Esophagus squamous epithelium (tissue), 5 donors: ENCODE measurements at regions not wholly inside any gene's neighbourhood (a gene's known extent, or its start where the extent isn't known, plus 50 kb on each side); places are given as distances from the start of the nearest gene placed in this dataset.
"Not testable (repeated sequence)": the region's sequence is repeated elsewhere in the genome, so short reads cannot be mapped to it uniquely, and the experiment has no call there.

Source experiments
- DNase-seq: peaks from one replicate; lab custom pipeline; 2025; lab: John Stamatoyannopoulos, UW
- H3K27ac ChIP-seq, 4 donors: fragments of 200-600 bp; sonication (generic); one replicate each; pipeline ENCODE4 v1.5.1; 2016 to 2019; ENCODE audit warnings: mild to moderate bottlenecking in 1 of 4
- H3K27me3 ChIP-seq, 4 donors: fragments of 200-600 bp; sonication (generic); 1 replicate in 3 of 4; 2 replicates in 1 of 4; pipeline versions ENCODE4 v1.5.1 to v1.6.0; 2017 to 2021; ENCODE audit warnings: antibody characterized with exemption in 1 of 4
- H3K36me3 ChIP-seq, 3 donors: fragments of 200-600 bp; sonication (generic); one replicate each; pipeline ENCODE4 v1.5.1; 2016 to 2019
- H3K4me1 ChIP-seq, 3 donors: fragments of 200-600 bp; sonication (generic); one replicate each; pipeline ENCODE4 v1.5.1; 2017 to 2019
- H3K4me3 ChIP-seq, 4 donors: fragments of 200-600 bp; sonication (generic); 1 replicate in 3 of 4; 2 replicates in 1 of 4; pipeline ENCODE4 v1.5.1; 2016 to 2019; ENCODE audit warnings: mild to moderate bottlenecking in 2 of 4, moderate library complexity in 1 of 4
- H3K9me3 ChIP-seq, 3 donors: fragments of 200-600 bp; sonication (generic); one replicate each; pipeline ENCODE4 v1.5.1; 2016 to 2019
- POLR2A ChIP-seq, 4 donors: fragments of 450-650 bp; IDR thresholded peaks; one replicate each; pipeline ENCODE4 v1.6.1; 2017; ENCODE audit warnings: antibody characterized with exemption in 4 of 4, mild to moderate bottlenecking in 4 of 4, moderate library complexity in 3 of 4
- WGBS, 2 donors: methylation state at CpG; one replicate each; pipeline ENCODE4 v1.1.5; 2018; 5-methylcytosine and 5-hydroxymethylcytosine counted together
- intact Hi-C: fragments of 100-400 bp; cut with DNase I; formaldehyde crosslinking; loops from one replicate; pipeline ENCODE4 v1.15.0; 2022
- TF ChIP-seq, protein P1 (sequence below), 6 experiments: fragments of 450-650 bp in 4 of 6; fragments of 200-600 bp in 2 of 6; sonication (generic) in 2 of 6; IDR thresholded peaks; one replicate each; pipeline ENCODE4 v1.5.1; 2016 to 2019; ENCODE audit warnings: antibody characterized with exemption in 6 of 6, mild to moderate bottlenecking in 4 of 6, moderate library complexity in 4 of 6
- donor health status: DM: yes; HTN: yes; CAD: no.

DNA sequence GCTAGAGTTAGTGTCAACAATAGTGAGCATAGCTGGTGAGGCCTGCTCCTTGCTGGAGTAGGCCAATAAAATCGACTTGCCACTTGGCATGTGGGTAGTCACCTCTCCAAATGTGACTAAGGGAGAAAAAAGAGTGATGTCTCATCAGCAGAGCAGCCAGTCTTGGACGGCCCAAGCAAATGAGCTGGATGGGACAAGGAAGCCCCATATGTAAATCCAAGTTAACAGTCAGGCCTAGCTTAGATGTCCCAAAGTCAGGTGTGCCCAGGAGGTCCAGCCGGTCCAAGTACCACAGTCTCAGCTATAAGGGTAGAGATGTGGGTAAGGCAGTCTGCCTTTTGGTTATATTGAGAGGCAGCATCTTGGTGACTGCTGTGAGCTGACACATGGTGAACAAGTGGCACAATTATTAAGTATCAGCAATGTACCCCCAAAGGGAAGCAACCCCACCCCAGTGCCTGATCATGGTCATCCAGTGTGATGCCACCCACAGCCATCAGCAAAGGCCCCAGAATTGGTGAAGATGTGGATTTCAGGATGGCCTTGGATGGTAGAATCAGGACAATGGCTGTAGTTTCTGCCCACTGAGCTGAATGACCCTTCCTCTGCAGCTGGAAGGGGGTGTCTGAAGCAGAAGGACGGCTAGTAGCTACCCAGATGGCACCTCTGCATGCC is 83.4 kb downstream of the TNFRSF13B start:
- no peak for DNase-seq
- H3K36me3 ChIP-seq: no peaks in the 10 kb centered on the region
- H3K4me3 ChIP-seq: no peak overlapping the region

GRCh38 chr17:16887523-16888095 is 84.3 kb downstream of the TNFRSF13B start:
- no peaks in the 10 kb centered on the region for H3K27me3 ChIP-seq
- H3K4me1 ChIP-seq: no peaks in the 10 kb centered on the region
- WGBS, 2 donors: 92 to 98% methylated on average over 4 of the region's 4 CpGs
- H3K4me3 ChIP-seq: no peak overlapping the region
- no peak for DNase-seq
- no peak overlapping the region for H3K27ac ChIP-seq
- no peaks in the 10 kb centered on the region for H3K9me3 ChIP-seq
- no peak for TF ChIP-seq POLR2A (IDR thresholded peaks at IDR 0.05)
- TF ChIP-seq, protein P1, sequence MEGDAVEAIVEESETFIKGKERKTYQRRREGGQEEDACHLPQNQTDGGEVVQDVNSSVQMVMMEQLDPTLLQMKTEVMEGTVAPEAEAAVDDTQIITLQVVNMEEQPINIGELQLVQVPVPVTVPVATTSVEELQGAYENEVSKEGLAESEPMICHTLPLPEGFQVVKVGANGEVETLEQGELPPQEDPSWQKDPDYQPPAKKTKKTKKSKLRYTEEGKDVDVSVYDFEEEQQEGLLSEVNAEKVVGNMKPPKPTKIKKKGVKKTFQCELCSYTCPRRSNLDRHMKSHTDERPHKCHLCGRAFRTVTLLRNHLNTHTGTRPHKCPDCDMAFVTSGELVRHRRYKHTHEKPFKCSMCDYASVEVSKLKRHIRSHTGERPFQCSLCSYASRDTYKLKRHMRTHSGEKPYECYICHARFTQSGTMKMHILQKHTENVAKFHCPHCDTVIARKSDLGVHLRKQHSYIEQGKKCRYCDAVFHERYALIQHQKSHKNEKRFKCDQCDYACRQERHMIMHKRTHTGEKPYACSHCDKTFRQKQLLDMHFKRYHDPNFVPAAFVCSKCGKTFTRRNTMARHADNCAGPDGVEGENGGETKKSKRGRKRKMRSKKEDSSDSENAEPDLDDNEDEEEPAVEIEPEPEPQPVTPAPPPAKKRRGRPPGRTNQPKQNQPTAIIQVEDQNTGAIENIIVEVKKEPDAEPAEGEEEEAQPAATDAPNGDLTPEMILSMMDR (IDR thresholded peaks at IDR 0.05): no peak
- no peaks in the 10 kb centered on the region for H3K36me3 ChIP-seq
- intact Hi-C loops: no loop called here

More for the DNA sequence above, 83.4 kb downstream of the TNFRSF13B start:
- no peaks in the 10 kb centered on the region for H3K4me1 ChIP-seq
- H3K27me3 ChIP-seq: no peaks in the 10 kb centered on the region
- TF ChIP-seq, protein P1 (IDR thresholded peaks at IDR 0.05): no peak
- 62 to 66% methylated on average over 3 of the region's 4 CpGs for WGBS, 2 donors
- no peaks in the 10 kb centered on the region for H3K9me3 ChIP-seq
- no peak overlapping the region for H3K27ac ChIP-seq
- intact Hi-C loops: no loop called here

- no peak overlapping the region for H3K4me3 ChIP-seq
- DNase-seq: no peak
- no peaks in the 10 kb centered on the region for H3K9me3 ChIP-seq
- WGBS, 2 donors: 39 to 71% methylated on average over 4 of the region's 4 CpGs
- TF ChIP-seq, protein P1 (IDR thresholded peaks at IDR 0.05): no peak
- no peak for TF ChIP-seq POLR2A (IDR thresholded peaks at IDR 0.05)
- H3K27me3 ChIP-seq: peaks cover 0 to 6% (median 0%) of the 10 kb centered on the region in 4 donors
- H3K27ac ChIP-seq: no peak overlapping the region
- H3K4me1 ChIP-seq: no peaks in the 10 kb centered on the region
- no peaks in the 10 kb centered on the region for H3K36me3 ChIP-seq
- intact Hi-C loops: no loop called here
These were observed 85.1 kb downstream of the TNFRSF13B start for GRCh38 chr17:16886655-16887322.

- H3K9me3 ChIP-seq, DNase-seq, H3K36me3 ChIP-seq, intact Hi-C loops, H3K27ac ChIP-seq, H3K27me3 ChIP-seq, H3K4me3 ChIP-seq, H3K4me1 ChIP-seq: not testable (repeated sequence)
- WGBS, 2 donors: 74 to 88% methylated on average over 3 to 4 of the region's 6 CpGs
These were observed 86.7 kb downstream of the TNFRSF13B start for GRCh38 chr17:16885204-16885603.

- H3K36me3 ChIP-seq, H3K9me3 ChIP-seq, H3K4me3 ChIP-seq, H3K4me1 ChIP-seq, H3K27ac ChIP-seq, DNase-seq, intact Hi-C loops, H3K27me3 ChIP-seq: not testable (repeated sequence)
- 68 to 96% methylated on average over 5 to 7 of the region's 7 CpGs for WGBS, 2 donors
These were observed 89.0 kb downstream of the TNFRSF13B start for GRCh38 chr17:16882926-16883265.

DNA sequence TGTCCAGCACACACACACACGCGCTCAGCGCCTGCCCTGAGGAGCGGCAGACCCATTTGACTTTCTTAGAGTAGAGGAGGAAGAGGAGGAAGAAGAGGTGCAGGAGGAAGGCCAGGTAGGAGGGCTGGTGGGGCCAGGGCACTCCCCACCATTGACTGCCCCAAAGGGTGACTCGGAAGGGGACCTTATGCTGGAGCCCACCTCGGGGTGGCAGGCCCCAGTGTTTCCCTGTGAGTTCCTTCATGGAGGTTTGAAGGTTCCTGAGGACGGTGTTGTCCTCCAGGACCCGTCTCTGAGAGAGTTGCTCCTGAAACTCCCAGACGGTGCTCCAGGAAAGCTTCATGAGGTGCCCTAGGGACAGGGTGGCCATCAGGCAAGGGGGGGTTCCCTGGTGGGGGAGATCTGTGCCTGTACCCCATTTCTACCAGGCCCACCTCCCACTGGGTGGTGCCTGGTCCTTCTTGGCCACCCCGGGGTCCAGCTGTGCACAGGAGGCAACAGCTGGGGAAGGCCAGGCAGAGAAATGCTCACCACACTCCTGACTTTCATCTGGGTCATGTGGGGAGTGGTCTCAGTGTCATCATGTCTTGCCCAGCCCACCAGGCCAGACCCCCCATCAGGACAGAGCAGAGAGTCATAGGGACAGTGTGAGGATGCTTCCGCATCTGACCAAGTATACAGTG is 89.5 kb downstream of the TNFRSF13B start:
- H3K27me3 ChIP-seq: peaks cover 0 to 8% (median 0%) of the 10 kb centered on the region in 4 donors
- no peak for TF ChIP-seq POLR2A (IDR thresholded peaks at IDR 0.05)
- TF ChIP-seq, protein P1 (IDR thresholded peaks at IDR 0.05): no peak
- H3K27ac ChIP-seq: no peak overlapping the region
- no peak for DNase-seq
- no peaks in the 10 kb centered on the region for H3K4me1 ChIP-seq
- 50 to 88% methylated on average over 2 to 7 of the region's 11 CpGs for WGBS, 2 donors
- peaks cover 0 to 7% (median 0%) of the 10 kb centered on the region in 3 donors for H3K9me3 ChIP-seq
- no peak overlapping the region for H3K4me3 ChIP-seq
- no peaks in the 10 kb centered on the region for H3K36me3 ChIP-seq
- intact Hi-C loops: no loop called here
